Neural progenitor cell (in vitro differentiated cells): ENCODE measurements at regions not wholly inside any gene's neighbourhood (a gene's known extent, or its start where the extent isn't known, plus 50 kb on each side); places are given as distances from the start of the nearest gene placed in this dataset. TPM values are rescaled to one million over a fixed set of nuclear protein-coding genes. Genes with fewer than 3 reads are reported as not detected.

Experiments used
- DNase-seq: peaks from one replicate; pipeline ENCODE4 v3.0.0-alpha.2; 2016; ENCODE audit warnings: low spot score
- H2AFZ ChIP-seq: fragments of 200-600 bp; sonication (generic); replicated peaks from 2 replicates; pipeline ENCODE4 v1.6.1; 2016; ENCODE audit warnings: antibody characterized with exemption
- H3F3A ChIP-seq: fragments of 200-600 bp; sonication (generic); 2 replicates; pipeline ENCODE4 v1.6.1; 2016; ENCODE audit warnings: antibody characterized with exemption, low read depth
- H3K27ac ChIP-seq: fragments of 200-600 bp; sonication (generic); 2 replicates; pipeline ENCODE4 v1.5.1; 2016; ENCODE audit warnings: mild to moderate bottlenecking
- H3K27me3 ChIP-seq: fragments of 200-600 bp; sonication (generic); 2 replicates; pipeline ENCODE4 v1.6.1; 2016; ENCODE audit warnings: mild to moderate bottlenecking, moderate library complexity
- H3K36me3 ChIP-seq: fragments of 200-600 bp; sonication (generic); 2 replicates; pipeline ENCODE4 v1.5.1; 2016
- H3K4me1 ChIP-seq: fragments of 200-600 bp; sonication (generic); 2 replicates; pipeline ENCODE4 v1.6.1; 2016; ENCODE audit warnings: mixed run types
- H3K4me2 ChIP-seq: fragments of 200-600 bp; sonication (generic); 2 replicates; pipeline ENCODE4 v1.6.1; 2016
- H3K4me3 ChIP-seq: fragments of 200-600 bp; sonication (generic); 2 replicates; pipeline ENCODE4 v1.5.1; 2016
- H3K79me2 ChIP-seq: fragments of 200-600 bp; sonication (generic); 2 replicates; pipeline ENCODE4 v1.6.1; 2016; ENCODE audit warnings: low read depth
- H3K9ac ChIP-seq: fragments of 200-600 bp; sonication (generic); 2 replicates; pipeline ENCODE4 v1.6.1; 2016
- H3K9me3 ChIP-seq: fragments of 200-600 bp; sonication (generic); 2 replicates; pipeline ENCODE4 v1.5.1; 2016; ENCODE audit warnings: low read depth
- H4K20me1 ChIP-seq: fragments of 200-600 bp; sonication (generic); 2 replicates; pipeline ENCODE4 v1.6.1; 2016; ENCODE audit warnings: low read depth
- H3K27ac Mint-ChIP-seq: 3 replicates; pipeline ENCODE4 v1.8.0; 2021; ENCODE audit warnings: mixed read lengths
- H3K27me3 Mint-ChIP-seq: 2 replicates; pipeline ENCODE4 v1.8.0; 2022; ENCODE audit warnings: low read depth, mild to moderate bottlenecking, inconsistent platforms, moderate library complexity, mixed read lengths; ENCODE audit not compliant: insufficient read depth
- H3K36me3 Mint-ChIP-seq: 3 replicates; pipeline ENCODE4 v1.8.0; 2021; ENCODE audit warnings: mixed read lengths
- H3K4me1 Mint-ChIP-seq: 3 replicates; pipeline ENCODE4 v1.8.0; 2021; ENCODE audit warnings: mixed read lengths
- H3K4me3 Mint-ChIP-seq: 3 replicates; pipeline ENCODE4 v1.8.0; 2021; ENCODE audit warnings: mild to moderate bottlenecking, moderate library complexity, mixed read lengths
- H3K9me3 Mint-ChIP-seq: 3 replicates; pipeline ENCODE4 v1.8.0; 2020; ENCODE audit warnings: mixed read lengths
- EZH2phosphoT487 ChIP-seq: fragments of 200-600 bp; sonication (generic); IDR thresholded peaks from 2 replicates; pipeline ENCODE4 v1.6.1; 2017; ENCODE audit warnings: antibody characterized with exemption
- small RNA-seq: library from RNA; depleted of rRNA; stranded (forward); fragments of <200 nt; gene quantifications from one replicate; pipeline ENCODE3, GENCODE V24; 2015

DNA sequence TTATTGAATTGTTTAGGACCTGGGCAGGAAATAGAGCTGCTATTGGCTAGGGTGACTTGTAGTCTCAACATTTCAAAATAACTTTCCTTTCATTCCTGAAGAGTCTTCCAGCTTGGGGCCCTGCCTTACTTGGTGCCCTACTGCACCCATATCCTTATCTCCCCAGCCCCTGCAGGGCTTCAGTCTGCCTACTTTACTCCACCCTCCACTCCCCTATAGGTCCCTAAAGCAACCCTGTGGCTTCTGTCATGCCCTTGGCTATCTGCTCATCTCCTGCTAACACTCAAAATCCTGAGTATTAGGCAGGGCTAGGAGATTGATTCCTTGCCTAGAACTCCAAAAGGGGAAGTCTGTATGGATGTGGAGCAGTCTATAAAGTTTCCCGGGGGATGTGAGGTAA is 57.6 kb upstream of the PRKG2 start:
- H3K4me1 ChIP-seq: no peaks in the 10 kb centered on the region
- H3K4me2 ChIP-seq: no peak overlapping the region
- no peaks in the 10 kb centered on the region for H3K79me2 ChIP-seq
- DNase-seq: no peak
- Mint-ChIP-seq H3K27ac (no peak overlapping the region), H3K4me1 (no peaks in the 10 kb centered on the region), H3K4me3 (no peak overlapping the region), H3K36me3 (no peaks in the 10 kb centered on the region), H3K9me3 (peaks cover 6% of the 10 kb centered on the region), H3K27me3 (no peaks in the 10 kb centered on the region)
- H2AFZ ChIP-seq: no peak overlapping the region
- H3K4me3 ChIP-seq: no peak overlapping the region
- no peaks in the 10 kb centered on the region for H3K36me3 ChIP-seq
- H3K27ac ChIP-seq: no peak overlapping the region
- H3K9me3 ChIP-seq: no peaks in the 10 kb centered on the region
- H3K9ac ChIP-seq: no peak overlapping the region
- H3K27me3 ChIP-seq: no peaks in the 10 kb centered on the region
- no peaks in the 10 kb centered on the region for H3F3A ChIP-seq
- TF ChIP-seq EZH2phosphoT487: no peak
- H4K20me1 ChIP-seq: no peaks in the 10 kb centered on the region

Small RNA genes lying in the stretch of these regions (small RNA-seq; reads per million reads assigned to genes)
- gene RNU5A-2P: not detected
